ENCODE measurements at regions not wholly inside any gene's neighbourhood (a gene's known extent, or its start where the extent isn't known, plus 50 kb on each side); places are given as distances from the start of the nearest gene placed in this dataset.

DNA sequence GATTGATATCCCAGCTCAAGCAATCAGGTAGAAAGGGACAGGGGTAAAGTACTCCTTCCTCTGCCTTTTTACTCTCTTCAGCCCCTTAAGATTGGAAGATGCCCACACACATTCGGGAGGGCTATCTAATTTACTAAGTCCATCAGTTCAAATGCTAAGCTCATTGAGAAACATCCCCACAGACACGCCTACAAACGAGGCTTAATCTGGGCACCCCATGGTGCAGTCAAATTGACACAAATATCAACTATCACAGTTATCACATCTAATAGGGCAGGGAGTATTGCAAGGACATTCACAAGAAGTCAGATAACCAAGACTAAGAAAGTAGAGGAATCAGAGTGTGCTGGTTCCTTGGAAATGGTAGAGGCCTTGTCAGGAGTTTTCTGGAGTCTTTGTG, 437.8 kb upstream of the AZI2 start:
- no peak overlapping the region for H3K27ac Mint-ChIP-seq
- H3K36me3 Mint-ChIP-seq, result no peaks in the 10 kb centered on the region
- no peaks in the 10 kb centered on the region for H3K27me3 Mint-ChIP-seq
- no peaks in the 10 kb centered on the region for H3K9me3 Mint-ChIP-seq (ENCODE audit: low read depth)
- H3K4me3 Mint-ChIP-seq, result no peak overlapping the region
- H3K4me1 Mint-ChIP-seq (ENCODE audit: low read depth), result no peaks in the 10 kb centered on the region

DNA sequence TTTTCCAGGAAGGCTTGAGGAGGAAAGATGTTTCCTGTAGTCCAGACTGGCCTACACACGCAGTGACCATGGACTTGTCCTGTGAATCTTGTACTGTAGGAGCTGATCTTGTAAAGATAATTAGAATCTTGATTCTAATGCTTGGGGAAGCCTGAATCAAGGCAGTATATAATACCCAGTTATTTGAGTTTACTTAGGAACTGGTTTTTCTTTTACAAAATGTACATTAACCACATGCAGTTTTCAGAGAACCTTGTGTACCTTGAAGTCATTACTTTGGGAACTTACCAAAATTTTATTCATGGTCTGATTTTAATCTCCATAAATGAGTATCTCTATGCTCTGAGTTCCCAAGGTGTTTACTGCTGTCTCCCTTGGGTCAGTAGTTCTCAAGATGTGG, 439.9 kb upstream of the AZI2 start:
- H3K9me3 Mint-ChIP-seq (ENCODE audit: low read depth), result no peaks in the 10 kb centered on the region
- H3K4me1 Mint-ChIP-seq (ENCODE audit: low read depth), result no peaks in the 10 kb centered on the region
- no peak overlapping the region for H3K27ac Mint-ChIP-seq
- H3K36me3 Mint-ChIP-seq, result no peaks in the 10 kb centered on the region
- H3K4me3 Mint-ChIP-seq, result no peak overlapping the region
- peaks cover 3% of the 10 kb centered on the region for H3K27me3 Mint-ChIP-seq

DNA sequence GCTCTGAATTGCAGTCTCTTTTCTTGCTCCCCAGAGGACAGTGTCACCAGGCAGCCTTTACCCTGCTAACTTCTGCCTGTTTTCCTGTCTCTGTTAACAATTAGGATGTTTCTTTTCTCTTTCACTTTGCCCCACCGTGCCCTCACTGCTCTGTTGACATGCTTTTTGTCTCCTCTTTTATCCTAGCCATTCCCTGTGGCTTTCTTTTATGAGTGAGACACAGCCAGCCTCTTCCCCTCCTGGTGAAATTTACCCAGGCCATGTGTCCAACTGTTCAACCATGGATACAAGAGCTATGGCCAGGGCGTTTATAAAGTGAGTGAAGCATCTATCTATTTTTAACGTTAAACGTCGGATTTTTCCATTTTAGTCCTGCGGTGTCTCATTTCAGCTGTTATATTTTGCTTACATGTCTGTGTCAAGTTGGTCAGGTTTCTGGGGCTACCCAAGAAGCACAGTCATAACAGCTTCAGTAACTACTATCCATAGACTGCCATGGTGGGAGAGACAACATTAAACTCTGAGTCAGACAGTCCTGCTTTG, 443.2 kb upstream of the AZI2 start:
- Mint-ChIP-seq H3K9me3 (ENCODE audit: low read depth) (no peaks in the 10 kb centered on the region), H3K4me3 (no peak overlapping the region), H3K36me3 (no peaks in the 10 kb centered on the region), H3K4me1 (ENCODE audit: low read depth) (no peaks in the 10 kb centered on the region), H3K27me3 (peaks cover 3% of the 10 kb centered on the region), H3K27ac (no peak overlapping the region)

DNA sequence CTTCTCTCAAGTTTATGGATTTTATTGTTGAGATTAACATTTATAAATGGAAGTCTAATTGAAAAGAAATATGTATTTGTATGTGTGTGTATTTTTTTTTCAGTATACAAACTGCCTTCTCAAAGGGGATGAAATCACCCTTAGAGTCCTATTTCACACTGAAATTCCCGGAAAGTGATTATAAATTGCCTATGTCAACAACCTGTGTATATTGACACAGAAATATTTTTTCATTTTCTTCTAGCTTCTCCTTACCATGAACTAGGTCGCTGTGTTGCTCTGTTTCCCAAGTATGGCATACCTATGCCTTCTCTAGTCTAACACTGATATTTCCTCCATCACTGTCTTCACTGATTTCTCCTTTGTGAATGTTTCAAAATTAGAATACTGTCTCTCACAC, 444.0 kb upstream of the AZI2 start:
- Mint-ChIP-seq H3K4me1 (ENCODE audit: low read depth) (no peaks in the 10 kb centered on the region), H3K36me3 (no peaks in the 10 kb centered on the region), H3K4me3 (no peak overlapping the region), H3K27me3 (peaks cover 3% of the 10 kb centered on the region), H3K9me3 (ENCODE audit: low read depth) (no peaks in the 10 kb centered on the region), H3K27ac (no peak overlapping the region)

DNA sequence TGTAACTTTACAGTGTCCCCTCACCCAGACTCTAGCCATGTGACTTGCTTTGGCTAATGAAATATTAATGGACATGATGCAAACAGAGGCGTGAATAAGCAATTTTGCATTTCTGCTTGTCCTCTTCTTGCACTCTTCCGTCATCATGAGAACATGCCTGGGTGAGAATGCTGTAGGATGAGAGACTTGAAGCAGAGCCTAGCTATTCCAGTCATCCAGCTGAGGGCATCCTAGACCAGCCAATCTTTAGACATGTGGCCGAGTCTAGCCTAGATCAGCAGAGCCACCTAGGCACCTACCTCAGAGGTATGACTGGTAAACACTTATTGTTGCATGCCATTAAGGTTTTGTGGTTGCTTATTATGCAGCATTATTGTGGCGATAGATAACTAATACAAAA, 450.5 kb upstream of the AZI2 start:
- H3K36me3 Mint-ChIP-seq, result no peaks in the 10 kb centered on the region
- H3K9me3 Mint-ChIP-seq (ENCODE audit: low read depth), result no peaks in the 10 kb centered on the region
- H3K4me3 Mint-ChIP-seq, result no peak overlapping the region
- no peak overlapping the region for H3K27ac Mint-ChIP-seq
- no peaks in the 10 kb centered on the region for H3K27me3 Mint-ChIP-seq
- no peaks in the 10 kb centered on the region for H3K4me1 Mint-ChIP-seq (ENCODE audit: low read depth)

DNA sequence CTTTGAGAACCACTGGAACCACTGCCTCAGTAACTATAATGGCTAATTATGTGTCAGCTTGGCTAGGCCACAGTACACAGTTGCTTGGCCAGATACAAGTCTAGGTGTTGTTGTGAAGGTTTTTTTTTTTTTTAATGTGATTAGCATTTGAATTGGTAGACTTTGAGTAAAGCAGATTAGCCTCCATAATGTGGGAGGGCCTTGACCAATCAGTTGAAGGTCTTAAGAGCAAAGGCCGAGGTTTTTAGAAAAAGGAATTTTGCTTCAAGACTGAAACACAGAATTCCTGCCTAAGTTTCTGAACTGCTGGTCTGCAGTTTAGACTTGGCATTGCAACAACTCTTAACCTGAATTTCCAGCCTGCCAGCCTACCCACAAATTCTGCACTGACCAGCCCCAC, 451.6 kb upstream of the AZI2 start:
- no peak overlapping the region for H3K27ac Mint-ChIP-seq
- no peaks in the 10 kb centered on the region for H3K4me1 Mint-ChIP-seq (ENCODE audit: low read depth)
- H3K27me3 Mint-ChIP-seq, result no peaks in the 10 kb centered on the region
- H3K36me3 Mint-ChIP-seq, result no peaks in the 10 kb centered on the region
- no peak overlapping the region for H3K4me3 Mint-ChIP-seq
- no peaks in the 10 kb centered on the region for H3K9me3 Mint-ChIP-seq (ENCODE audit: low read depth)

DNA sequence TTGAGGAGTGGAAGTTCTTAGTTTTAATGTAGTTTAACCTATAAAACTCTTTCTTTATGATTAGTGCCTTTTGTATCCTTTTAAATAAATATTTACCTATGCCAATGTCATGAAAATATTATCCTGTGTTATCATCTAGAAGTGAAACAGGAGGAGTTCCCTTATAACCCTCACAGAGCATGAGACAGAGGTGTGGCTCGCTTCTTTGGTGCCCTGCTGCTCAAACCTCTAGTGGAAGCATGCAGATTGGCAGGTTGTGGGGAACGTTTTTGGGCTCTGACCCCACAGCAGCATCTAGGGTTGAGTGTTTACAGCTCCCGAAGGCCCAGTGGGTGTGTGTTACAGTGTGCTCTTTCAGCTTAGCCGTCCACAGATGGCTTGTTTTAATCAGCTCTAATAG, 459.4 kb upstream of the AZI2 start:
- H3K9me3 Mint-ChIP-seq (ENCODE audit: low read depth), result no peaks in the 10 kb centered on the region
- H3K36me3 Mint-ChIP-seq, result no peaks in the 10 kb centered on the region

DNA sequence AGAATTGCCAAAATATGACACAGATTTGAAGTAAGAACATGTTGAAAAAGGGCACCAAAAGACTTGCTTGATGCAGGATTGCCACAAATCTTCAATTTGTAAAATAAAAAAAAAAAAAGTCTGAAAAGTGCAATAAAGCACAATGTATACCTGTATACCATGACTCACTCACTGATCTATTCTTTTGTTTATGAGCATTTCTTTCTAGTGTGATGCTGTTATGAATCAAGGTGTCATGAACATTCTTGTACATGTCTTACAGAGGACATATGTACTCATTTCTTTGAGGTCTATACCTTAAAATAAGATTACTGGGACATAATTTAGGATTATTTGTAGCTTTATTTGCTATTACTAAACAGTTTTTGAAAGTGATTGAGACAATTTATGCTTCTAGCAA, 464.9 kb upstream of the RBMS3 start:
- Mint-ChIP-seq H3K4me3 (no peak overlapping the region), H3K36me3 (no peaks in the 10 kb centered on the region), H3K27ac (no peak overlapping the region), H3K4me1 (ENCODE audit: low read depth) (no peaks in the 10 kb centered on the region), H3K27me3 (no peaks in the 10 kb centered on the region), H3K9me3 (ENCODE audit: low read depth) (no peaks in the 10 kb centered on the region)

More for the DNA sequence above, 459.4 kb upstream of the AZI2 start:
- peaks cover 1% of the 10 kb centered on the region for H3K27me3 Mint-ChIP-seq
- H3K4me1 Mint-ChIP-seq (ENCODE audit: low read depth), result no peaks in the 10 kb centered on the region
- H3K4me3 Mint-ChIP-seq, result no peak overlapping the region
- no peak overlapping the region for H3K27ac Mint-ChIP-seq

DNA sequence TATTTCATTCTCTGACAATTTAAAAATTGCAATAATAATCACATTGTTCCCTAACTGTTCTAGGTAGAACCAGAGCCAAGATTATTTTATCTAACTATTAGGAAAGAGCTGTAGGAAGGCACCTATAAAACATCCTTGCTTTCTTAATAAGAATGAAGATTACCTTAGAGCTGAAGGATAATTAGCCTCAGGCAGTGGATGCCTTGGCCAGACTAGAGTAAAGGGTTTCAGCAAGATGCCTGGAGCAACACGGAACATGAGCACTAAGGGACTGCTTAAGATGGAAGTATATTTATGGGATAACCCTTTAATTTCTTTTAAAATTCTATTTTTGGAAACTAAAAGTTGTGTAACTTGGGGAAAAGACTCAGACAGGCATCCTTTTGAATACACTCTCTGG, 456.6 kb upstream of the RBMS3 start:
- Mint-ChIP-seq H3K27ac (no peak overlapping the region), H3K36me3 (no peaks in the 10 kb centered on the region), H3K4me3 (no peak overlapping the region), H3K27me3 (no peaks in the 10 kb centered on the region), H3K9me3 (ENCODE audit: low read depth) (peaks cover under 1% of the 10 kb centered on the region), H3K4me1 (ENCODE audit: low read depth) (no peaks in the 10 kb centered on the region)

DNA sequence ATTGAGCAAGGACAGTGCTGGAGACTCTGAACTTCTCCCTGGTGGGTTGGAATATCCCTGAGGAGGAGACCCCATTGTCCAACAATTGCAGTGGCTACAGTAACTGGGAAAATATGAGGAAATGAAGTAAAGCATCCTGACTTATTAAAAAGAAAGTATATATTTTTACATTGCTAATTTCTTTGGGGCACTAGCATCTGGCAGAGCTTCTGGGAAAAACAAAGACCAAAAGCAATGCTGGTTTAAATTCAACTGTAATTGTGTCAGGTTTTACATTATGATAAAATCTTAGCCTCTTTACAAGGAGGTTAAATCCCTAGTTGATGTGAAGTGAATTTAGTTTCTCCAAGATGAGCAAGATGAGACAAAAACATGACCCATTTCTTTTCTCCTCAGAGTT, 454.0 kb upstream of the RBMS3 start:
- peaks cover 8% of the 10 kb centered on the region for H3K9me3 Mint-ChIP-seq (ENCODE audit: low read depth)
- no peak overlapping the region for H3K27ac Mint-ChIP-seq
- H3K4me1 Mint-ChIP-seq (ENCODE audit: low read depth), result no peaks in the 10 kb centered on the region
- H3K36me3 Mint-ChIP-seq, result no peaks in the 10 kb centered on the region
- H3K27me3 Mint-ChIP-seq, result peaks cover 2% of the 10 kb centered on the region
- no peak overlapping the region for H3K4me3 Mint-ChIP-seq

DNA sequence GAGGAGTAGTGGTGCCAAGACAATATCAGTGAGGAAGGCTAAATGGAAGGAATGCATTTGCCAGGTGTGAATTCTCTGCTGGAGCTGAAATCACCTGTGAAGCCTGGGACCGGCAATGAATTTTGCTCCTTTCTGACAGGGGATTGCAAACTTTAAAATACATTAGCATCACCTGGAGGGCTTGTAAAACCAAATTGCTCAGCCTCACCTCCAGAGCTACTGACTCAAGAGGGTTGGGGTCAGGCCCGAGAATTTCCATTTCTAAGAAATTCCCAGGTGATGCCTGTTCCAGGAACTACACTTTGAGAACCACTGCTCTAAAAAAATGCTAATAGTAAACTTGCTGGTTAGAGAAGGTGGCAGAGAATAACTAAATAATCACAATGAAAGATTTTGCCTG, 445.6 kb upstream of the RBMS3 start:
- Mint-ChIP-seq H3K4me1 (ENCODE audit: low read depth) (no peaks in the 10 kb centered on the region), H3K36me3 (no peaks in the 10 kb centered on the region), H3K9me3 (ENCODE audit: low read depth) (no peaks in the 10 kb centered on the region), H3K27ac (no peak overlapping the region), H3K4me3 (no peak overlapping the region), H3K27me3 (no peaks in the 10 kb centered on the region)

DNA sequence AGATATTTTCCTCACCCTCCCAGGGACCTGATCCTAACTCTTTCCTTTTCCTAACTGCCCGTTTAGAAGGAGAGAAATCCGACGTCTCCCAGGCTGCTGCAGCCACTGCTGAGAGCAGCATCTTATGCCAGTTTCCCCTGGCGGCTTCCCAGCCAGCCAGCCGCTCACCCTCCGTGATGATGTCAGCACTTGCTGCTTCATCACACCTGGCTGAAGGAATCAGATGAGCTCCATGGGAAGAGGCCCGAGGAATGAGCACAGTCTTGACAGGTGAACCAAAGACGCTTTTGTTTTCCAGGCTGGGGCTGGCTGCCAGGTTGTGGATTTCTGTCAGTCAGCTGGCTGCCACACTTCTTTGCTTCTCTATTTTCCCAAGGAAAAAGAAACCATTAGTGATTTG, 445.1 kb upstream of the RBMS3 start:
- Mint-ChIP-seq H3K36me3 (no peaks in the 10 kb centered on the region), H3K27me3 (no peaks in the 10 kb centered on the region), H3K4me3 (no peak overlapping the region), H3K27ac (no peak overlapping the region), H3K4me1 (ENCODE audit: low read depth) (no peaks in the 10 kb centered on the region), H3K9me3 (ENCODE audit: low read depth) (no peaks in the 10 kb centered on the region)

DNA sequence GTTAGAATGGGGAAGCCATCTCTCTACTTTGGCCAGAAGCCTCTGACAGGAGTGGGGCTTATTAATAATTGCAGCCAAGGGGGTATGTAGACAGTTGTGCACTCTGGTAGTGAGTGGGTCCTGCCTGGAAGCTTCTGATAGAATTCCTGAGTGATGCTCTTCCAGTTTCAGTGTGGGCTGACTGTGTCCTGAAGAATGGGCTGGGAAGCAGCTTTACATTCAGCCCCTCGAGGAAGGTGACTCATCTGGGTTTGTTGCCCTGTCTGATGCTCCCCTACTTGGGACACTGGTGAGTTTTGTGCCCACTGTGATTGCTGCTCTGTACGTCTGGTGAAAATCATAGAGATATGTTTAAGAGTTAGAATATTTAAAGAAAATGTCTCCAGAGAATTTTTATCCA, 444.7 kb upstream of the RBMS3 start:
- Mint-ChIP-seq H3K36me3 (no peaks in the 10 kb centered on the region), H3K4me1 (ENCODE audit: low read depth) (peaks cover under 1% of the 10 kb centered on the region), H3K27me3 (no peaks in the 10 kb centered on the region), H3K27ac (no peak overlapping the region), H3K9me3 (ENCODE audit: low read depth) (no peaks in the 10 kb centered on the region), H3K4me3 (no peak overlapping the region)

DNA sequence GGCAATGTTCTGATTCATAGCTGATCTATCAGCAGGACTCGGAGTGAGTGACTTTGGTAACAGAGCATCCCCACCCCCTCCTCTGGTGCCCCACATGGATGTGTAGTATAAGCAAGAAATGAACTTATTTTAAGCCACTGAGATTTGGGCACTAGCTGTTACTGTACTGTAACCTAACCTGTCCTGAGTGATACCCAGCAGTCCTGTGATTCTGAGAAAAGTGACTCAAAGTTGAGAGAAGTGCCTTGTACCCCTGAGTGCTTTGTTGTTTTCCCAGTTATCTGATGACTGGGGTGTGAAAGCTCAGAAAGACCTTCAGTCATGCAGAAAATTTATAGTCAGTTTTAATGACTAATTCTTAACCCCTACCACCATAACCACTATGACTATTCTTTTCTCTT, 439.9 kb upstream of the RBMS3 start:
- Mint-ChIP-seq H3K36me3 (no peaks in the 10 kb centered on the region), H3K27me3 (peaks cover 2% of the 10 kb centered on the region), H3K4me3 (no peak overlapping the region), H3K9me3 (ENCODE audit: low read depth) (no peaks in the 10 kb centered on the region), H3K27ac (no peak overlapping the region), H3K4me1 (ENCODE audit: low read depth) (peaks cover 1% of the 10 kb centered on the region)

DNA sequence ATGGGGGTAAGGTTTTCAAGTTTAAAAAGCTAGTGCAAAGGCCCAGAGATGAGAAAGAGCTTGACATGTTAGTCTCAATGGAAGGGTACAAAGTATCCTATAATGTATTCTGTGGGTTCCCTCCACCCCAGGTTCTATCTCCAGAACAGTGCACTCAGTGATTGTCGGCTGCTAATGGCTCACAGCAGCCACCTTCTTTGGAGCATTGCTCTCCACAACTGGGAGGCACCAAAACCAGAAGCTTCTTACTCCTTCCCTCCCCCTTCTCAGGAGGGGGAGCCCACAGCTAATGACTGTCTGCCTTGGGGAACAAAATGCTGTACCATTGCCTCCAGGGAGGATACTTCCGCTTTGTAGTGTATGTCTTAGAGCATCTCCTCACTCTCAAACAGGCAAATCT, 439.4 kb upstream of the RBMS3 start:
- no peaks in the 10 kb centered on the region for H3K36me3 Mint-ChIP-seq
- no peaks in the 10 kb centered on the region for H3K9me3 Mint-ChIP-seq (ENCODE audit: low read depth)
- peaks cover 2% of the 10 kb centered on the region for H3K27me3 Mint-ChIP-seq
- peaks cover 1% of the 10 kb centered on the region for H3K4me1 Mint-ChIP-seq (ENCODE audit: low read depth)
- no peak overlapping the region for H3K4me3 Mint-ChIP-seq
- H3K27ac Mint-ChIP-seq, result no peak overlapping the region

DNA sequence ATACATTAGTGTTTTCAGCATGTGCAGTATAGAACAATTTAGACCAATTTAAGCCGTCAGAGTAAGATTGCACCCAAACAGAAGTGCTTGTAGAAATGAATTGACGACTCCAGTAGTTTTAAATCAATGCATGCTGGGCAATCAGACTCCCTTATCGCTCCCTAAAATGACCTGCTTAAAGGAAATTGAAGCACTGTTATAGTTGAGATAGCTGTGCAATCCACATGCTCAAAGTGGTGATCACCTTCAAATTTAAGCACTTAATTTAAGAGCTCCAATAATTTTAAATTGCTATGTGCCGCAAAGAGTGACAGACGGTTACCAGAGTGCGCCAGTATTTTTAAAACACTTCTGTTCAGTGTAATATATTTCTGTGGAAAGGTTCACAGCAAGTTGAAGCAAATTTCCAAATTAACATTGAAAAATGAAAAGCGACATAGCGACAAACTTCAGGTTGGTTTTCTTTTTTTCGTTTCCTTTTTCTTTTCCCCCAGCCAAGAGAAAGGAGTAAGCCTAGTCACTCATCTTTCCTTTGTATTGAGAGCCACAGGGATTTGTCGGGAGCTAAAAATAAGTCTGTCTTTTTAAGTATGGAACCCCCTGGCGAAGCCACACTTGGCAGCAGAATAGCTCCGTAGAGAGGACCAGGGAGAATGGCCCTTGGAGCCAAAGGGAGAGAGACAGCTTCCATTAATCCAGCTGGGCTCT, 436.4 kb upstream of the RBMS3 start:
- Mint-ChIP-seq H3K36me3 (no peaks in the 10 kb centered on the region), H3K4me1 (ENCODE audit: low read depth) (peaks cover 1% of the 10 kb centered on the region), H3K27me3 (peaks cover 2% of the 10 kb centered on the region), H3K4me3 (no peak overlapping the region), H3K27ac (no peak overlapping the region), H3K9me3 (ENCODE audit: low read depth) (no peaks in the 10 kb centered on the region)

Data from activated naive CD8-positive, alpha-beta T cell (primary cell).